ENCODE measurements at regions not wholly inside any gene's neighbourhood (a gene's known extent, or its start where the extent isn't known, plus 50 kb on each side); places are given as distances from the start of the nearest gene placed in this dataset.

- no peaks in the 10 kb centered on the region for H3F3A ChIP-seq (ENCODE audit: insufficient read depth, low read depth)
- no peak for TF ChIP-seq CTCF (conservative IDR thresholded peaks at IDR 0.05)
- no peak for TF ChIP-seq EZH2 (IDR thresholded peaks at IDR 0.05; ENCODE audit: low read depth)
- H2AFZ ChIP-seq: no peak overlapping the region
- intact Hi-C loops (cut with micrococcal nuclease; ENCODE audit: unreplicated experiment): loop anchor here (5.0 to 10.0 kb wide), 2 partner anchors 326 to 803 kb away; no protein-coding TSS in a partner anchor
- H4K20me1 ChIP-seq (ENCODE audit: insufficient read depth): no peaks in the 10 kb centered on the region
- H3K9me2 ChIP-seq (ENCODE audit: insufficient read depth): no peaks in the 10 kb centered on the region; the same call in 1 of the 2 replicates
- no peak overlapping the region for H3K4me3 ChIP-seq
- no peaks in the 10 kb centered on the region for H3K9me3 ChIP-seq (ENCODE audit: insufficient read depth, low read depth)
- ChIA-PET CTCF (no interaction called here), POLR2A (ENCODE audit: unreplicated experiment) (no interaction called here)
- H3K27ac ChIP-seq: no peak overlapping the region
- no peaks in the 10 kb centered on the region for H3K79me2 ChIP-seq (ENCODE audit: low read depth)
- no peak overlapping the region for H3K4me2 ChIP-seq
- H3K36me3 ChIP-seq (ENCODE audit: low read depth): no peaks in the 10 kb centered on the region
- no TSS peak for BruUV-seq (replicated peaks)
- DNase-seq: no peak
- no peaks in the 10 kb centered on the region for H3K4me1 ChIP-seq (replicated peaks; ENCODE audit: insufficient read depth)
- H3K27me3 ChIP-seq (ENCODE audit: insufficient read depth, low read depth): no peaks in the 10 kb centered on the region
Measured at GRCh38 chr9:74007833-74008232, 489.3 kb upstream of the RORB start.

GRCh38 chr9:74016004-74016403 lies 481.1 kb upstream of the RORB start:
- TF ChIP-seq CTCF (conservative IDR thresholded peaks at IDR 0.05) (no peak), EZH2 (IDR thresholded peaks at IDR 0.05; ENCODE audit: low read depth) (no peak)
- ChIA-PET POLR2A (ENCODE audit: unreplicated experiment) (no interaction called here), CTCF (no interaction called here)
- no peaks in the 10 kb centered on the region for H3K27me3 ChIP-seq (ENCODE audit: insufficient read depth, low read depth)
- no peak overlapping the region for H3K4me2 ChIP-seq
- no peaks in the 10 kb centered on the region for H3K79me2 ChIP-seq (ENCODE audit: low read depth)
- no peaks in the 10 kb centered on the region for H4K20me1 ChIP-seq (ENCODE audit: insufficient read depth)
- no peak for DNase-seq
- no peaks in the 10 kb centered on the region for H3K4me1 ChIP-seq (replicated peaks; ENCODE audit: insufficient read depth)
- H3K9me2 ChIP-seq (ENCODE audit: insufficient read depth): no peaks in the 10 kb centered on the region
- intact Hi-C loops (cut with micrococcal nuclease; ENCODE audit: unreplicated experiment): no loop called here
- H3K36me3 ChIP-seq (ENCODE audit: low read depth): no peaks in the 10 kb centered on the region
- no peaks in the 10 kb centered on the region for H3K9me3 ChIP-seq (ENCODE audit: insufficient read depth, low read depth)
- H2AFZ ChIP-seq: no peak overlapping the region
- no peak overlapping the region for H3K27ac ChIP-seq
- no peaks in the 10 kb centered on the region for H3F3A ChIP-seq (ENCODE audit: insufficient read depth, low read depth)
- no peak overlapping the region for H3K4me3 ChIP-seq
- BruUV-seq (replicated peaks): no TSS peak

GRCh38 chr9:74025402-74025925 lies 471.7 kb upstream of the RORB start:
- H3F3A ChIP-seq (ENCODE audit: insufficient read depth, low read depth): no peaks in the 10 kb centered on the region
- TF ChIP-seq EZH2 (IDR thresholded peaks at IDR 0.05; ENCODE audit: low read depth) (no peak), CTCF (conservative IDR thresholded peaks at IDR 0.05) (no peak)
- H3K9me3 ChIP-seq (ENCODE audit: insufficient read depth, low read depth): no peaks in the 10 kb centered on the region
- ChIA-PET POLR2A (ENCODE audit: unreplicated experiment) (no interaction called here), CTCF (no interaction called here)
- H3K9me2 ChIP-seq (ENCODE audit: insufficient read depth): no peaks in the 10 kb centered on the region
- intact Hi-C loops (cut with micrococcal nuclease; ENCODE audit: unreplicated experiment): no loop called here
- no peak overlapping the region for H3K4me3 ChIP-seq
- H3K4me1 ChIP-seq (replicated peaks; ENCODE audit: insufficient read depth): peaks cover 13% of the 10 kb centered on the region
- DNase-seq: no peak
- no peaks in the 10 kb centered on the region for H3K36me3 ChIP-seq (ENCODE audit: low read depth)
- no peaks in the 10 kb centered on the region for H3K27me3 ChIP-seq (ENCODE audit: insufficient read depth, low read depth)
- H4K20me1 ChIP-seq (ENCODE audit: insufficient read depth): no peaks in the 10 kb centered on the region
- H3K27ac ChIP-seq: no peak overlapping the region
- no peaks in the 10 kb centered on the region for H3K79me2 ChIP-seq (ENCODE audit: low read depth)
- H3K4me2 ChIP-seq: no peak overlapping the region
- no TSS peak for BruUV-seq (replicated peaks)
- H2AFZ ChIP-seq: no peak overlapping the region

Data from PC-9 (cell line).